Daoy (cell line): ENCODE measurements at regions not wholly inside any gene's neighbourhood (a gene's known extent, or its start where the extent isn't known, plus 50 kb on each side); places are given as distances from the start of the nearest gene placed in this dataset.
A peak's percentile ranks its signal among the peaks of the same experiment; 100 is the strongest.
"Not testable (repeated sequence)": the region's sequence is repeated elsewhere in the genome, so short reads cannot be mapped to it uniquely, and the experiment has no call there.

Experiments used
- DNase-seq: peaks from one replicate; pipeline ENCODE4 v3.0.0-alpha.2; 2015; ENCODE audit warnings: low read depth

DNA sequence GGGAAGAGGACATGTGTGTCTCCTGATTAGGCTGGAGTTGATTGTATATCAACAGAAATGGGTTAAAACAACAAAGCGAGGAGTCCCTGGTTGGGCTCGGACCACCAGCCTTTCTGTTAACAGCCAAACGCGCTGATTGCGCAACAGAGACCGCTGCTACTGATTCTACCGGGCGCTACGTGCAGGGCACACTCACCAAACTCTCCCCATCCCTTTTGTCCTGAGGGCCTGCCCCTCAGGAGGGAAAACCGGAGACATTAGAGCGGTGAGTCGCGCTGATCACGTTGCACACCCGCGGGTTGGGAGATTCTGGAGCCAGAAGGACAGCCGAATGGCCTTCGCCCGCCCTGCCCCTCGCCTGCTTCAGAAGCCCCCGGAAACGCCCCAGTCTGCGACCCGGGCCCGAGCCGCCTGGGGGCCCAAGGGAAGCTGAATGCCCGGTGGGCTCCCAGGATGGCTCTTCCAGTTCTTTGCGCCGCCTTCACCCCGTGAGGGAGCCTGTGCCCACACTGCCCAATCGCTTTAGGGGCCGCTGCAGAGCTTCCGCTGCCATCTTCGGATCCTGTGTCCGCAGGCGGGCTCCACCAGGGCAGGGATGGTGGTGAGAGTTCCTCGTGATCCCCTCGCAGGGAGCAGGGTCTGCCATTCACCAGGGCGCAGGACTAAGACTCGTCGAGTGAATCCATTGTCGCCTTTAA lies 165.4 kb upstream of the NBPF11 start:
- no peak for DNase-seq

DNA sequence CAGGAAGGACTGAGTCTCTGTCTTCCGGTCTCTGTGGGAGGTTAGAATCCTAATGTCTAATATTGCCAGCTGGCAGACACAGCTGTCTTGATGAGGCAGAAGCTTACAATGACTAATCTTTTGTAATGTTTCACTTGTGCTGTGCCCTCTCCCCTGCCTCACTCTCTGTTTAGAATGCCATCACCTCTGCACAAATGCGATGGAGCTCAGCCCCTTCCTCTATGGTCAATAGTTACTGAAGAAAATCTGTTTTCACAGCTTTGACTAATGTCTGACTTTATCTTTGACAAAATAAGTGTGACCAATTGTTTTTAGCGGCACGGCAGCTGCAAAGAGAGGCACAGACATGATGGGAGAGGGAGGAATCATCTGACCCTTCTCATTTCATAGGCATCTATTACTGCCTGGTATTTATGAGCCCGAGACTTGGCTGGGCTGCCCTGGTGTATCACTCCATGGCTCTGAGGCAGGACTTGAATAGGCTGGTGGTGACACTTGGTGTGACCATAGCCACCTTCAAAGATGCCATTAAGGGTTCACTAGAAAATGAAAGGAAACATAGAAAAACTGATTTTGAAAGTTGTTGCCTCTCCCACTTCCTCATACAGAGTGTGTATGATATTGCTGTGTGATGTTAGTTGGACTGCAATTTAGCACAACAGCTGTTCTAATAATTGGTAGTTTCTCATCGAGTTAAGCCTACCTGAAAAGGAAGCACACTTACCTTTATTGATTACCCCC lies 163.2 kb upstream of the NBPF11 start:
- peak; percentile 78 for DNase-seq

DNA sequence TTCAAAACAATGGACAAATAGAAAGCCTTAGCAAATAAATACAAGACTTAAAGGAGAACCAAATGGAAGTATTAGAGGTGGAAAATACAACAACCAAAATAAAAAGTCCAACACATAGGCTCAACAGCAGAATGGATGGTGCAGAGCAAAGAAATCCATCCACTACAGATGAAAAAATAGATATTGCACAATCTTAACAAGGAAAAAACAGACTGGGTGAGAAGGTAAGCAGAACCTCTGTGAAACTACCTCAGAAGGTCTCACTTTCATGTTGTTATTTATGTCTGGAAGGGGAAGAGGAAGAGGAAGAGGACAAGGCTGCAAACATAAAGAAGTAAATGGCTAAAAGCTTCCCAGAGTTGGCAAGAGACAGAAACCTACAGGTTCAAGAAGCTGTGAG lies 158.7 kb upstream of the NBPF11 start:
- DNase-seq, result no peak

DNA sequence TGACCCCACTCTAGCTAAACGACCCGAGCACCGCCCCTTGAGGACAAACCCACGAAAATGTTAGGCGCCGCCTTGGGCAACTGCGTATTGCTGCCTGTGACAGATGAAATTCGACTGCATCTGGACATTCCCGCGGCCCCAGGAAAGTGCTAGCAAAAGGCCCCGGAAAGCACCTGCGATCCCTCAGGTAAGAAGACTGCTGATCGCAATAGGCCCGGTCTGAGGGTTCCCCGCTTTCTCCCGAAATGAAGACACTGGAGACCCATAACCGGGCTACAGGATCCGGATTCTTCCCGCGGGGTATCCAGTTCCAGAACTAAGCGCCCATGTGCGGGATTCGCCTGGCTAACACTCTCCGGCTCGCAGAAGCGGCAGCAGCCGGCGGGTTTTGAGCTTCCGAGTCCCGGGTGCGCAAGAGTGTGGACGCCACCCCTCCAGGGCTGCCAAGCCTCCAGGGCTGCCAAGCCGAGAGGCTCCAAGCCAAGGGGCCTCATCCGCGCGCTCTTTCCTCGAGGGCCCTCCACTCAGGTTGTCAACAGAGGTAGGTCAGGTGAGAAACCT lies 157.9 kb upstream of the NBPF11 start:
- no peak for DNase-seq

DNA sequence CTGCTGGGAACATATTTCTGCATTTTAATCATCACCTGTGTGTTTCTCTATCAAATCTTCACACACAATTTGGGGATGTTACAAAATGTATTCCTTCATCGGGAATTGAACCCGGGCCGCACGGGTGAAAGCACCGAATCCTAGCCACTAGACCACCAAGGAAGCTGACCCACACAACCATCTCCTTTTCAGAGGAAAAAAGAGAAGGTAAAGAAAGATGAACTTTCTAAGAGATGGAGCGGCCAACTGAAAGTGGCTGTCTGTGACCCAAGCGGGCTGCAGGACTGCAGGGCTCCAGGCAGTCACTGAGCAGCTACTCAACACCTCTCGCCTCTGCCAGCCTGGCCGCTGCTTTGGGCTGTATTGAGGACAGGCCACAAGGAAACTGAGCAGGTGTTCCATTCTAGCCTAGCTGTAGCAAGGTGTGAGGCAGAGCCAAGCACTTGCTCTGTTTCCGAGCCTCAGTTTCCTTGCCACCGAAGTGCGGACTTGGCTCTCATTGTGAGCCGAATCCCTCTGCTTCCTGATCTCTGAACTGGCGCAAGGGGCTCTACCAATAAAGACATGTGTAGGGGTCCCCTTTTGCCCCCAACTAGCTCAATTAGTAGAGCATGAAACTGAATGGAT lies 156.9 kb upstream of the NBPF11 start:
- peak; percentile 62 for DNase-seq

DNA sequence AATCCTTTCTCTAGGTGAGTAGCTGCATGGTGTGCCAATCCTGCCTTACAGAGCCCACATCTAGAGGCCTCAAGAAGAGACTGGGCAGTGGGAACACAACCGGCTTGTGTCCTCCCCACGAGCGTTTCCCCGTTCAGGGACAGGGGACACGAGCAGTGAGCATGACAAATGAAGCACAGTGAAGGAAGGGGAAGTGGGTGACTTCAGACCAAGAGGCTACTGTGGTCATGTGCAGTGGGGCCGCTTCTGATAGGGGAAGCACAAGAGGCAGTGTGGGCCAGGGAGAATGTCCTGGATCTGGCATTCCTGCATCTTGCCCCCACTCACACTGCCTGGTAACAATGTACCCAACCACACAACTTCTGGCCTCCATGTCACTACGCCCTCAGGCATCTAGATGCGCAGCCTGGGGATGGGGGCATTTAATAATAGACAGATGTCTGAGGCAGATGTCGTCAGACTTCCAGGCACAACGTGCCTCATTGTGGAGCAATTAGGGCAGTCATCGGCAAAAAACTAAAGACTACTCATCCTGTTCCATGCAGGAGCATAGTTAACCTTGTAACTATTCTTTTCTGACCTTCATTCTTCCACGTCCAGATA lies 155.6 kb upstream of the NBPF11 start:
- no peak for DNase-seq

DNA sequence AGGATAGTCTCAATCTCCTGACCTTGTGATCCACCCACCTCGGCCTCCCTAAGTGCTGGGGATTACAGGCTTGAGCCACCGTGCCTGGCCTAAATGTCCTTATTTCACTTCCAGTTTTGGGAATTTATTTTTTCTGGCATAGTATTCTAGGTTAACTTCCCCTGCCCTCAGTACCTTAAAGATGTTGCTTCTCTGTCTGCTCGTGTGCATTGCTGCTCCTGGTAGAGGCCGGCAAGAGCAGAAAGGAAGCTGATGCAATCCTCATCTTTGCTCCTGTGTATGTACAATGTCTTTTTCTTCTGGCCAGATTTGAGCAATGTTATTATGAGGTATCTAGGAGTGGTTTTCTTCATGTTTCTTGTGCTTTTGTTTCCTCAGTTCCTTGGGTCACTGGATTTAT lies 152.9 kb upstream of the NBPF11 start:
- not testable (repeated sequence) for DNase-seq

DNA sequence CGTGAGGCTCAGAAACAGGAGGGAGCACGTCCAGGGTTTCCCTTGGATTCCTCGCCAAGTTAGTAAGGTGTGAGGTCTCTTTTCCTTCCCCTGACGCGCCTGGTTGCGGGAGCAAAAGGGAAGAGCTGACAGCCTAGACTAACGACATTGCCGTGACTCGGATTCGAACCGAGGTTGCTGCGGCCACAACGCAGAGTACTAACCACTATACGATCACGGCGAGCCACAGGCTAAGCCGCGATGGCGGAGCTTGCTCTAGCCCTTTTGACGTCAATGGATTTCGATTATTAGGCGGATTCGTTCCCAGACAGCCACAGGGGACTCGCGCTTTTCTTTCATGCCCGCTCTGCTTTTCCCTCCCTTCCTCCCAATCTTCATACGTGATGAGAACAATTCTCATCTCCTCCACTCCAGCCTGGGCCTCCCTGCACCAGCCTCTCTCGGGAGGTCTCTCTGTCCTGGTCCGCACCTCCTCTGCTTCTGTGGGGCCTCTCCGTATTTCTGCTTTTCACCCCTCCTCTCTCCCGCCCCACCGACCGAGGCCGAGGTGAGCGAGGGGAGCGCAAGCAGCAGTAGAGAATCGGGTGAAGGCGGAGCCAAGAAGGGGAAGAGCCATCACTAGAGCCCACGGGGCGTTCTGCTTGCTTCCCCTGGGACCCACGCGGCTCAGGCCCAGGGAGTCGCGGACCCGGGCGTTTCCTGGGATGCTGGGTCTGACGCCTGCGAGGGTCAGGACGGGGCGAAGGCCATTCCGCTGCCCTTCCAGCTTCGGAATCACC lies 150.7 kb upstream of the NBPF11 start:
- not testable (repeated sequence) for DNase-seq

DNA sequence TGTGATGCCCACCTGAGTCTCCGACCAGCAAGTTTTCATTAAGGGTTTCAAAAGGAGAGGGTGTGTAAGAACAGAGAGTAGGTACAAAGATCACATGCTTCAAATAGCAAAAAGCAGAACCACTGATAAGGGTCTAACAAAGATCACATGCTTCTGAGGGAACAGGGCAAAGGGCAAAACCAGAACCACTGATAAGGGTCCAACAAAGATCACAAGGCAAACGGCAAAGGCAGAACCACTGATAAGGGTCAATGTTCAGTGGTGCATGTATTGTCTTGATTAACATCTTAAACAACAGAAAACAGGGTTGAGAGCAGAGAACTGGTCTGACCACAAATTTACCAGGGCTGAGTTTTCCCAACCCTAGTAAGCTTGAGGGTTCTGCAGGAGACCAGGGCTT lies 145.8 kb upstream of the NBPF11 start:
- not testable (repeated sequence) for DNase-seq

DNA sequence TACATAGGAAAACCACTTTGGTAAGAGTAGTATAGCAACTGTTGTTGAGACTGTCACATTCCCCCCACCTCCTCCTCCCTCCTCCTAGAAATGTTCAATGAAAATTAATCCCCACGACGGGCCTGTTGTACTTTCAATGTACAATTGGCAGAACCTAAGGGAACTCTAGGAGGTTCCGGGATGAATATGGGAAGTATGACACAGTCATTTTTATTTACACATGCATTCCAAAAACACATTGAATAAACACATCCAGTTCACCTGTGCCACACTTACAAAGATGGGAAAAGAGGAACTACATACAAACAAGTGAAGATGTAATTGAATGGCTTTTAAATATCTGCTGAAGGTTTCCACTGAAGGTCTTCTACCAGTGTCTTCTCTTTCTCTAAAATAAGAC lies 144.4 kb upstream of the NBPF11 start:
- no peak for DNase-seq

DNA sequence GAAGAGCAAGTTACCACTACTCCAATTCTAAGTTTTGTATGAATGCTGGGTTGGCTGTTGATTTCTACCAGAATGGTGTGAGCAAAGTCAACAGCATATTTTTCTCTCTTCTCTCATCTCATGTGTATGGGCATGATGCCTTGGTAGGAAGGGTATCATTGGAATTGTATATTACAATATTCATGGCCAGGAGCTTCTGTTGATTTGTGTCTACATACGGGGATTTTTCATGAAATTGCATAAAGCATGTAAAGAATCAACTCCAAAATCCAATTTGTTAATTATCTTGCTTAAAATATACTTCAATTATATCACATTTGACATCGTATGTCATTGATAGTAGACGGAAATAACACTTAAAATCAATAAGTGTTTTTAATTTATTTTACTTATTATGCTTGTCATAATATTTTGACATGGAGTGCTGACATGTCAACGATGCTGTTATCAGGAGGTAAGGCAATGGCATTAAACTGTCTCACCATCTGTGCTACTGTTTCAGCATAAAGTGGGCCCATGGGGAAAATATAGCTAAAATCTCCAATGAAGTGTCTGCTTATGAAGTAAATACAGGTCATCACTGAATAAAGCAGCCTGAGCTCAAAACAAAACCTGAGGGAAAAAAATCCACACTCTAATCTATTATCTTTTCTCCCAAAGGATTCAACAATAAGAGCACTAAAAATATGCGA lies 142.2 kb upstream of the NBPF11 start:
- DNase-seq, result no peak

DNA sequence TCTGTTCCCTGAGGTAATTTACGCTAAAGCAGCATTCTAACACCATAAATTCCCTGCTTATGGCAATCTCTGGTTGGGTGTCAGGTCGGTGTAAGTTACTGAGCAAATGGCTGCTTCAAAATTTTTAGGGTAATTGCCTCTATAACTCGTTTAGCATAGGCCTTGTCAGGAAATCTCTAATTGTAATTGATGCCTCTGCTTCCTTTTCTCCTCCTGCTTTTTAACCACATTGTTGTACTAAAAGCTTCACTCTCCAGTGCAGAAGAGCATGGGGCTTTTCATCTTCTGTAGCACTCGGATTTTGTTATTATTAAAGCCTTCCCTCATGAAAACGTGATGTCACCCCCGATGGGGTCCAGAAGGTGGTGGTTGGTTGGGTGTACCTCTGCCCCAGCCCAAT lies 141.6 kb upstream of the NBPF11 start:
- no peak for DNase-seq

DNA sequence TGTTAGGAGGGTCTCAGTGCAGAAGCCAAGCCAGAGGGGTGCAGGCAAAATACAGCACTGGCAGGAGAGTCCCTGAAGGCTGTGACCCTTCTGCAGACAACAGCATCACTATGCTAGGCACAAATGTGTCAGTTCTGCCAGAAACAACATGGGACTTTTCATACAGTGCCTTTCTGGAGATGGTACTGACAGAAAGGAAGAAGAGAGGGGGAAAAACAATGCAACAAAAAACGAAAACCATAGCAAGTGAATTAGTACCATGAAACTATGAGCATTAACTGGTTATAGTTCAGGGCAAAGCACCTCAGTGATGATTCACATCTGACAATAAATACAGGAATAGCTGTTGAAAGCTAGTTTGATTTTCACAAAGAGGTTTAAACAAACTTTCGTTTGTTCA lies 140.8 kb upstream of the NBPF11 start:
- DNase-seq, result no peak

DNA sequence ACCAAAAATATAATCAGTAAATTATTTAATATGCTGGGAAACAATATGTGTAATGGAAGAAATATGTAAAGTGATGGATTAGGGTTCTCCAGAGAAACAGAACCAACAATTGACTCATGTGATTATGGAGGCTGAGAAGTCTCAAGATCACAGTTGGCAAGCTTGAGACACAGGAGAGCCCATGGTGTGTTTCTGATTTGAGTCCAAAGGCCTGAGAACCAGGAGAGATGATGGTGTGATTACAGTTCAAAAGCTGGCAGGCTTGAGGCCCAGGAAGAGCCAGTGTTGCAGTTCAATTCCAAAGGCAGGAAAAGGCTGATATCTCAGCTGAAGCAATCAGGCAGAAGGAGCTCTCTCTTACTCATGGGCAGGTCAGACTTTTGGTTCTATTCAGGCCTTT lies 138.8 kb upstream of the NBPF11 start:
- no peak for DNase-seq

DNA sequence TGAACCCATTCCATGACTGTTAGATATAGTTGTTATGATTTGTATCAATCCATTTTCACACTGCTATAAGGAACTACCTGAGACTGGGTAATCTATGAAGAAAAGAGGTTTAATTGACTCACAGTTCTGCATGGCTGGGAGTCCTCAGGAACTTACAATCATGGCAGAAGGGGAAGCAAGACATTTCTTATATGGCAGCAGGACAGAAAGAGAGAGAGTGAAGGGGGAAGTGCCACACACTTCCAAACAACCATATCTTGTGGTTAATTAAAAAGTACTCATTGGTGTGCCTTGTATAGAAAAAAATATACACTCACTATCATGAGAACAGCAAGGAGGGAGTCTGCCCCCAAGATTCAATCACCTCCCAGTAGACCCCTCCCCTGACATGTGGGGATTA lies 137.6 kb upstream of the NBPF11 start:
- DNase-seq, result no peak

DNA sequence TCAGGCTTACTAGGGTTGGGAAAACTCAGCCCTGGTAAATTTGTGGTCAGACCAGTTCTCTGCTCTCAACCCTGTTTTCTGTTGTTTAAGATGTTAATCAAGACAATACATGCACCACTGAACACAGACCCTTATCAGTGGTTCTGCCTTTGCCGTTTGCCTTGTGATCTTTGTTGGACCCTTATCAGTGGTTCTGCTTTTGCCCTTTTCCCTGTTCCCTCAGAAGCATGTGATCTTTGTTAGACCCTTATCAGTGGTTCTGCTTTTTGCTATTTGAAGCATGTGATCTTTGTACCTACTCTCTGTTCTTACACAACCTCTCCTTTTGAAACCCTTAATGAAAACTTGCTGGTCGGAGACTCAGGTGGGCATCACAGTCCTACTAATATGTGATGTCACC lies 133.9 kb upstream of the NBPF11 start:
- not testable (repeated sequence) for DNase-seq

DNA sequence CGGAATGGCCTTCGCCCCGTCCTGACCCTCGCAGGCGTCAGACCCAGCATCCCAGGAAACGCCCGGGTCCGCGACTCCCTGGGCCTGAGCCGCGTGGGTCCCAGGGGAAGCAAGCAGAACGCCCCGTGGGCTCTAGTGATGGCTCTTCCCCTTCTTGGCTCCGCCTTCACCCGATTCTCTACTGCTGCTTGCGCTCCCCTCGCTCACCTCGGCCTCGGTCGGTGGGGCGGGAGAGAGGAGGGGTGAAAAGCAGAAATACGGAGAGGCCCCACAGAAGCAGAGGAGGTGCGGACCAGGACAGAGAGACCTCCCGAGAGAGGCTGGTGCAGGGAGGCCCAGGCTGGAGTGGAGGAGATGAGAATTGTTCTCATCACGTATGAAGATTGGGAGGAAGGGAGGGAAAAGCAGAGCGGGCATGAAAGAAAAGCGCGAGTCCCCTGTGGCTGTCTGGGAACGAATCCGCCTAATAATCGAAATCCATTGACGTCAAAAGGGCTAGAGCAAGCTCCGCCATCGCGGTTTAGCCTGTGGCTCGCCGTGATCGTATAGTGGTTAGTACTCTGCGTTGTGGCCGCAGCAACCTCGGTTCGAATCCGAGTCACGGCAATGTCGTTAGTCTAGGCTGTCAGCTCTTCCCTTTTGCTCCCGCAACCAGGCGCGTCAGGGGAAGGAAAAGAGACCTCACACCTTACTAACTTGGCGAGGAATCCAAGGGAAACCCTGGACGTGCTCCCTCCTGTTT lies 128.9 kb upstream of the NBPF11 start:
- not testable (repeated sequence) for DNase-seq

DNA sequence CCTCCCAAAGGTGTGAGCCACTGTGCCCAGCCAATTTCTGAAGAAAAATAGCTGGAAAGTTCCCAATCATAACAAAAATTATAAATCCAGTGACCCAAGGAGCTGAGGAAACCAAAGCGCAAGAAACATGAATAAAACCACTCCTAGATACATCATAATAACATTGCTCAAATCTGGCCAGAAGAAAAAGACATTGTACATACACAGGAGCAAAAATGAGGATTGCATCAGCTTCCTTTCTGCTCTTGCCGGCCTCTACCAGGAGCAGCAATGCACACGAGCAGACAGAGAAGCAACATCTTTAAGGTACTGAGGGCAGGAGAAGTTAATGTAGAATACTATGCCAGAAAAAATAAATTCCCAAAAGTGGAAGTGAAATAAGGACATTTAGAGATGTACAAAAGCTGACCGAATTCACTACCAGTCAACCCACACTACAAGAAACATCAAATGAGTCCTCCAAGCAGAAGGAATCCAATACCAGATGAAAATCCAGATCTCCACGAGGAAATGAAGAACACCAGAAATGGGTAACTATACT lies 127.0 kb upstream of the NBPF11 start:
- not testable (repeated sequence) for DNase-seq

DNA sequence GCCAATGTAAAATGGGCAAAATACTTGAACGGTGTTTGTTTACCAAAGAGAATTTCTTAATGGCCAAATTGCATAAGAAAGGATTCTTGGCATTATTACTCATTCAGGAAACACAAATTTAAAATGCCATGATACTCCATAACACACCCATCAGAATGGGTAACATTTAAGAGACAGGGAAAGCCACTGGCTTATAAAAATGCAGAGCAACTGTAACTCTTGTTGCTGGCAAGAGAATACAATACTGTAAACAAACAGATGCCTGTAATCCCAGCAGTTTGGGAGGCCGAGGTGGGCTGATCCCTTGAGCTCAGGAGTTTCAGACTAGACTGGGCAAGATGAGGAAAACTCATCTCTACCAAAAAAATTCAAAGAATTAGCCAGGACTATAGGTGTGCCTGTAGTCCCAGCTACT lies 125.8 kb upstream of the NBPF11 start:
- not testable (repeated sequence) for DNase-seq

DNA sequence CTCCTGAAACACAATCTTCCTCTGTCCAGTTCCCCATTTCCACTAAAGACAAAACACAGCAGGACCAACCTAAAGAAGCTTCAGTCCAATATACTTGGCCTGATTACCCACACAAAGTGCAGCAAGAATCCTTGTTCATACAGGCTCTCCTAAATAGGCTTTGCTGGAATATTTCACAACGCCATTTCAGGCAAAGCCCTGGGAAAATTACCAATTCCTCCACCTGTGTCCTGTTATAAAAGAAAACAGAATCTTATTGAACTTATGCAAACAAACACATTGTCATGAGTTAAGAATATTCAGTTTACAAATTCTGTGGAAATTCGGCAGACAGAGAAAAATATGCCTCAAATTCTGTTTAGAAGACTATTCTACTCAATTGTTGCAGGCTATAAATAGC lies 115.0 kb upstream of the NBPF11 start:
- not testable (repeated sequence) for DNase-seq
